ENCODE measurements at regions not wholly inside any gene's neighbourhood (a gene's known extent, or its start where the extent isn't known, plus 50 kb on each side); places are given as distances from the start of the nearest gene placed in this dataset.

- ATAC-seq (replicated peaks in 1 of 2) (no peak), DNase-seq (no peak)
- Mint-ChIP-seq H3K4me1 (ENCODE audit: low read depth) (no peaks in the 10 kb centered on the region), H3K36me3 (ENCODE audit: insufficient read depth in 2 of 2) (peaks cover 0 to 1% of the 10 kb centered on the region in 2 donors), H3K4me3 (no peak overlapping the region), H3K27ac (no peak overlapping the region), H3K27me3 (ENCODE audit: low read depth) (no peaks in the 10 kb centered on the region), H3K9me3 (peaks cover 6 to 11% of the 10 kb centered on the region in 2 donors)
These were observed 672.2 kb downstream of the INHBA start for GRCh38 chr7:41030673-41031072.

GRCh38 chr7:41029072-41029499 is 673.8 kb downstream of the INHBA start:
- H3K36me3 Mint-ChIP-seq (ENCODE audit: insufficient read depth in 2 of 2): peaks cover 0 to 1% of the 10 kb centered on the region in 2 donors
- no peak overlapping the region for H3K4me3 Mint-ChIP-seq
- H3K27ac Mint-ChIP-seq: no peak overlapping the region
- ATAC-seq (replicated peaks in 1 of 2) (peak; percentile 84 to 90), DNase-seq (peak; percentile 1 to 7)
- peaks cover 6 to 11% of the 10 kb centered on the region in 2 donors for H3K9me3 Mint-ChIP-seq
- no peaks in the 10 kb centered on the region for H3K27me3 Mint-ChIP-seq (ENCODE audit: low read depth)
- H3K4me1 Mint-ChIP-seq (ENCODE audit: low read depth): no peaks in the 10 kb centered on the region

DNA sequence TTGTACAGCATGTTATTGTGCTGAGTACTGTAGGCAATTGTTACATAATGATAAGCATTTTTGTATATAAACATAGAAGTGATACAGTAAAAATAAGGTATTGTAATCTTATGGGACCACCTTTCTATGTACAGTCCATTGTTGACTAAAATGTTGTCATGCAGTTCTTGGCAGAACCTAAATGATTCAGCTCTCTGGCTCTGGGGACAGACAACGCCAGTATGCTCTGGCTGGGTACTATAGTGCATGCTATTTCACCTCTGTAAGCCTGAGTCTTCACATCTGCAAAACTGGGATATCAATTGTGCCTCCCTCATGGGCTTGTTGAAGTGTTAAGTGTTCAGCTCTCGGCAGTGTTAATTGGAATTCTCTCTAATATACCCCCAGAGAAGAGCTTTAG is 674.3 kb downstream of the INHBA start:
- no peak for DNase-seq
- ATAC-seq (replicated peaks in 1 of 2): no peak
- Mint-ChIP-seq H3K4me1 (ENCODE audit: low read depth) (no peaks in the 10 kb centered on the region), H3K27me3 (ENCODE audit: low read depth) (no peaks in the 10 kb centered on the region), H3K9me3 (peaks cover 6% of the 10 kb centered on the region in 2 donors), H3K27ac (no peak overlapping the region), H3K4me3 (no peak overlapping the region), H3K36me3 (ENCODE audit: insufficient read depth in 2 of 2) (peaks cover 0 to 1% of the 10 kb centered on the region in 2 donors)

- no peak for ATAC-seq (replicated peaks in 1 of 2)
- no peaks in the 10 kb centered on the region for H3K4me1 Mint-ChIP-seq (ENCODE audit: low read depth)
These were observed 675.3 kb downstream of the INHBA start for GRCh38 chr7:41027428-41028115.

DNA sequence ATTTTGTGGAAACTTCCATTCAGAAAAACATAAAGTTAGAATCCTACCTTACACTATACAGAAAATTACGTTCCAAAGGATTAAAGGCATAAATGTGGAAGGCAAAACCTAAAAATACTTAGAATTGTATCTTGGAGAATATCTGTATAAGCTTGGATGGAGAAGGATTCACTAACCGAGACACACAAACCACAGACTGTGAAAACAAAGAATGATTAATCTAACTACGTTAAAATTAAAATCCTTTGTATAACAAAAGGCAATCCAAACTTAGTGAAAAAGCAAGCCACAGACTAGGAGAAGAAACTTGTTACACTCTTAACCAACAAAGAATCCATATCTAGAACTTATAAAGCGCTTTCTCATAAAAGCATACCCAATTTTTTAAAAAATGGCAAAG is 678.8 kb downstream of the INHBA start:
- no peak for ATAC-seq (replicated peaks in 1 of 2)
- no peaks in the 10 kb centered on the region for H3K36me3 Mint-ChIP-seq (ENCODE audit: insufficient read depth in 2 of 2)
- H3K27ac Mint-ChIP-seq: no peak overlapping the region
- no peaks in the 10 kb centered on the region for H3K4me1 Mint-ChIP-seq (ENCODE audit: low read depth)
- no peak for DNase-seq
- peaks cover 2% of the 10 kb centered on the region in 2 donors for H3K9me3 Mint-ChIP-seq
- H3K4me3 Mint-ChIP-seq: no peak overlapping the region
- no peaks in the 10 kb centered on the region for H3K27me3 Mint-ChIP-seq (ENCODE audit: low read depth)

More at GRCh38 chr7:41027428-41028115, 675.3 kb downstream of the INHBA start:
- Mint-ChIP-seq H3K27me3 (ENCODE audit: low read depth) (no peaks in the 10 kb centered on the region), H3K36me3 (ENCODE audit: insufficient read depth in 2 of 2) (peaks cover 0 to 1% of the 10 kb centered on the region in 2 donors), H3K9me3 (peaks cover 4 to 6% of the 10 kb centered on the region in 2 donors), H3K27ac (no peak overlapping the region), H3K4me3 (no peak overlapping the region)
- DNase-seq: no peak

GRCh38 chr7:41020056-41020455 is 682.8 kb downstream of the INHBA start:
- no peaks in the 10 kb centered on the region for H3K27me3 Mint-ChIP-seq (ENCODE audit: low read depth)
- peaks cover 2% of the 10 kb centered on the region in 2 donors for H3K9me3 Mint-ChIP-seq
- H3K4me3 Mint-ChIP-seq: no peak overlapping the region
- ATAC-seq (replicated peaks in 1 of 2): no peak
- no peaks in the 10 kb centered on the region for H3K36me3 Mint-ChIP-seq (ENCODE audit: insufficient read depth in 2 of 2)
- DNase-seq: no peak
- H3K27ac Mint-ChIP-seq: no peak overlapping the region
- no peaks in the 10 kb centered on the region for H3K4me1 Mint-ChIP-seq (ENCODE audit: low read depth)

DNA sequence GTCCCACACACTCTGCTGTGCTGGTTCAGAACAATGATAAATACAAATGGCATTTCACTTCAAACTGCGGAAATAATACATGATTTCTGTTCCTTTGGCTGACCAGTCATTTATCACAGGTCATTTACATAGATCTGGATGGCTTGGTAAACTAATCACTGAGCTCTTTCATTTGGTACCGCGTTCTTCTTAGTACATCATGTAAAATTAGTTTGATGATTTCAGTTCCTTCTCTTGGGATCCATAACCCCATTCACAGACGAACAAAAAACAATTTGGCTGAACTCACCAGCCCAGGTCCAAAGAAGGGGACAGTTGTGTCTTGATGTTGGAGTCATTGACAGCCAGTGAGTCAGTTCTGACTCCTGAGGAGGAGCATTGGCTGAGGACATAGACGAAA is 689.8 kb downstream of the INHBA start:
- ATAC-seq (replicated peaks in 1 of 2): no peak
- Mint-ChIP-seq H3K36me3 (ENCODE audit: insufficient read depth in 2 of 2) (no peaks in the 10 kb centered on the region), H3K4me1 (ENCODE audit: low read depth) (no peaks in the 10 kb centered on the region), H3K9me3 (peaks cover 5 to 6% of the 10 kb centered on the region in 2 donors), H3K4me3 (no peak overlapping the region), H3K27ac (no peak overlapping the region), H3K27me3 (ENCODE audit: low read depth) (no peaks in the 10 kb centered on the region)
- no peak for DNase-seq

DNA sequence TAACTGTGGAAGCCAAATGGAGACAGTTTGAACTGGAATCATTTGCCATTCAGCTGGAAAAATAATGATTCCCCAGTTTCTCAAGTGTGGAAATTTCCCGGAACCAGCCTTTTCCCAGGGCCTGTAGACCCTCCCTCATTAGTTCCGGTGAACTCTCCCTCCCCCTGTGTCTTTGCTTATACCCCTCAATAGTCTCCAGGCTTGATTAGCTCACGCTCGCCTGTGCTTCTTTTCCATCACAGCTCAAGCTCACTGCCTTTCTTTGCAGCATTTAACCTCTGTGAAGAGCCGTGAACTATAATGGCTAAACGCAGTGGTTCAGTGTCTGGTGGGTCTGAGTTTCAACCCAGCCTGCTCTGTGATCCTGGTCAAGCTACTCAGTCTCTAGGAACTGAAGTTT is 690.8 kb downstream of the INHBA start:
- H3K36me3 Mint-ChIP-seq (ENCODE audit: insufficient read depth in 2 of 2): no peaks in the 10 kb centered on the region
- DNase-seq (no peak), ATAC-seq (replicated peaks in 1 of 2) (no peak)
- peaks cover 5 to 6% of the 10 kb centered on the region in 2 donors for H3K9me3 Mint-ChIP-seq
- no peaks in the 10 kb centered on the region for H3K27me3 Mint-ChIP-seq (ENCODE audit: low read depth)
- no peak overlapping the region for H3K27ac Mint-ChIP-seq
- H3K4me3 Mint-ChIP-seq: no peak overlapping the region
- H3K4me1 Mint-ChIP-seq (ENCODE audit: low read depth): no peaks in the 10 kb centered on the region

DNA sequence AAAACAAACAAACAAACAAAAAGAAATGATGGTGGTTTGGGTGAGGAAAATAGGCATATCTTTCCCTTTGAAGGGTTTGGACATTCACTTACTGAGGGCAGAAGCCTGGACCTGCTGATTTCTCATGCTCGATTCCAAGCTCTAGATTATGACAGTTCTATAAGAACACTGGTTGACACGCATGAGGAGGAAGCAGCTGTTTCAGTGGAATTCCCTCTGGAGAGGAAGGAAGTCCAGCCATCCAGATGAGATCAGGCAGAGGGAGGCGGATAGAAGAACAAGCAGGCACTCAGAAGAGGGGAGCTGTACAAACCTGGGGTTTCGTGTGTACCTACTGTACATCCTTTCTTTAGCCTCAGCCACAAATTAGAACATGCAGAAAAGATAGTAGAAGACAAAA is 691.9 kb downstream of the INHBA start:
- H3K9me3 Mint-ChIP-seq: peaks cover 4 to 6% of the 10 kb centered on the region in 2 donors
- no peaks in the 10 kb centered on the region for H3K4me1 Mint-ChIP-seq (ENCODE audit: low read depth)
- no peak overlapping the region for H3K4me3 Mint-ChIP-seq
- H3K27ac Mint-ChIP-seq: no peak overlapping the region
- ATAC-seq (replicated peaks in 1 of 2) (no peak), DNase-seq (no peak)
- no peaks in the 10 kb centered on the region for H3K36me3 Mint-ChIP-seq (ENCODE audit: insufficient read depth in 2 of 2)
- H3K27me3 Mint-ChIP-seq (ENCODE audit: low read depth): no peaks in the 10 kb centered on the region

GRCh38 chr7:41010418-41010817 is 692.5 kb downstream of the INHBA start:
- H3K4me1 Mint-ChIP-seq (ENCODE audit: low read depth): no peaks in the 10 kb centered on the region
- H3K27ac Mint-ChIP-seq: no peak overlapping the region
- no peak overlapping the region for H3K4me3 Mint-ChIP-seq
- DNase-seq (no peak), ATAC-seq (replicated peaks in 1 of 2) (no peak)
- no peaks in the 10 kb centered on the region for H3K36me3 Mint-ChIP-seq (ENCODE audit: insufficient read depth in 2 of 2)
- no peaks in the 10 kb centered on the region for H3K27me3 Mint-ChIP-seq (ENCODE audit: low read depth)
- peaks cover 4 to 6% of the 10 kb centered on the region in 2 donors for H3K9me3 Mint-ChIP-seq

DNA sequence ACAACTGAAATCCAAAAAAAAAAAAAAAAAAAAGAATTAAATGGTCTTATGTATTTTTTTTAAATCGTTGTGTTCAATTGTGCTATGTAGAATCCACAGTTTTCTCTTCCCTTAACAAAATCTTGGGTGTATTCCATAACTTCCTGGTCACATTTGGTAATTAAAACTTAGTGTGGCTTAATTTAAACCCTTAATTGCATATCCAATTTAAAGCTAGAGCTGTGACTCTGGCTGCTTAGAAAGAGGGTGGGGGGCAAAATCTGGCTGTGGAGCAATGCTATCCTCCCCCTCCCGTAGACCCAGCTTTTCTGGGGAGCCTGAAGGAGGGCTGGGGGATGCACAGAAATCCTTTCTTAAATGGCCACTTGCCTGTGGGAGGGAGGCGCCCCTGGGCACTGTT is 695.1 kb downstream of the INHBA start:
- no peak for DNase-seq
- Mint-ChIP-seq H3K27me3 (ENCODE audit: low read depth) (no peaks in the 10 kb centered on the region), H3K27ac (no peak overlapping the region), H3K4me1 (ENCODE audit: low read depth) (no peaks in the 10 kb centered on the region), H3K36me3 (ENCODE audit: insufficient read depth in 2 of 2) (no peaks in the 10 kb centered on the region), H3K4me3 (no peak overlapping the region), H3K9me3 (peaks cover 4 to 6% of the 10 kb centered on the region in 2 donors)
- ATAC-seq (replicated peaks in 1 of 2): no peak

DNA sequence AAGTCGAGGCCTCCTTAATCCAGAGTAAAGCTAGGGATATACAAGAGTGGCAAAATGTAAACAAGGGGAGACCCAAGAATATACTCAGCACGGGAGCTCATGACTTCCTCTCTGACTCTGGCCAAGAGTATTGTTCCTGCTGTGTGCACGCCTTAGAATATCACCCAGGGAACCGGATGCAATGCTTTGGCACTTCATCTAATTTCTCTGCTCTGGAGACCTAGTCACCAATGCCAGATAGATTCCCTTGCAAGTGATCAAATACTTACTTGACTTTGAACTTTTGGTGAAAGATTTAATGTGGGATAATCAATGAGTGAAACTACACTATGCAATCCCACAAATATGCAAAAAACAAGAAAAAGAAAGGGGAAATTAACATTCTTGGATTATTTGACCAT is 695.5 kb downstream of the INHBA start:
- ATAC-seq (replicated peaks in 1 of 2): no peak
- no peak overlapping the region for H3K4me3 Mint-ChIP-seq
- no peak overlapping the region for H3K27ac Mint-ChIP-seq
- H3K27me3 Mint-ChIP-seq (ENCODE audit: low read depth): no peaks in the 10 kb centered on the region
- H3K36me3 Mint-ChIP-seq (ENCODE audit: insufficient read depth in 2 of 2): no peaks in the 10 kb centered on the region
- peaks cover 4 to 6% of the 10 kb centered on the region in 2 donors for H3K9me3 Mint-ChIP-seq
- no peaks in the 10 kb centered on the region for H3K4me1 Mint-ChIP-seq (ENCODE audit: low read depth)
- DNase-seq: no peak

DNA sequence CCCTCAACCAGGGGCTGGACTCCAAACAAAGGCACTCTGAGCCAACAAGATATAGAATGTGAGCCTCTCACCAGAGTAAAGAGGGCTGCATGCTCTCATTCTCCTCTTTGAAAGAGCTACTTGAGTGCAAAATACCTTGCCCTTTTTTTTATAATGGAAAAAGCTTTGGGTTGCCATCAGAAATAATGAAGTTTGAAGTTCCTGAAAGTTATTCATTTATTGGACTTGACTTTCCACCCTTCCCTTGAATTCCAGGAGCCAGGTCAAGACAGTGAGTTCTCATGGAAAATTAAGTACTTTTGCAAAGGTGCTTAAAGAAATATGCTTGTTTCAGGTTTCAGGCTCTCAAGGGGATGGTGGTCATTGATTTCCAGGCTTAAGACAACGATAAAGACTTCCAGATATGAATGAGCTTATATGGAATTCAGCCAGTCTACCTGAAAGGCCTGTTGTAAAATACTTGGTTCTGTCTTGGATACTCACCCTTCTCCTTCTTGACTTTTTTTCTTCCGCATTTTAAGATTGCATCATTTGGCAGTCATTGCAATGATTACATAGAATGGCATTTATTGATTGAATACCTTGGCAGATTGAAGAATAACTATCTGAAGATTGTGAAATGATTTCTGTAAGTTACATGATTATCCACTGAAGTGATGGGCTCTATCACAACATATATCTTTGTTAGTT is 696.4 kb downstream of the INHBA start:
- no peaks in the 10 kb centered on the region for H3K27me3 Mint-ChIP-seq (ENCODE audit: low read depth)
- no peak for DNase-seq
- H3K4me1 Mint-ChIP-seq (ENCODE audit: low read depth): no peaks in the 10 kb centered on the region
- H3K4me3 Mint-ChIP-seq: no peak overlapping the region
- H3K9me3 Mint-ChIP-seq: peaks cover 4 to 6% of the 10 kb centered on the region in 2 donors
- no peaks in the 10 kb centered on the region for H3K36me3 Mint-ChIP-seq (ENCODE audit: insufficient read depth in 2 of 2)
- H3K27ac Mint-ChIP-seq: no peak overlapping the region
- no peak for ATAC-seq (replicated peaks in 1 of 2)

All from activated T-cell treated with anti-CD3 and anti-CD28 coated beads, Interleukin-2, amount 50 U/mL, for 72 hours (primary cell).